ENCODE measurements at regions not wholly inside any gene's neighbourhood (a gene's known extent, or its start where the extent isn't known, plus 50 kb on each side); places are given as distances from the start of the nearest gene placed in this dataset.
"Not testable (repeated sequence)": the region's sequence is repeated elsewhere in the genome, so short reads cannot be mapped to it uniquely, and the experiment has no call there.

- DNase-seq, result not testable (repeated sequence)
Measured at GRCh38 chrX:3435916-3436315, 89.5 kb upstream of the MXRA5 start.

GRCh38 chrX:3435057-3435456, 88.6 kb upstream of the MXRA5 start:
- DNase-seq, result no peak

GRCh38 chrX:3428792-3429191, 82.3 kb upstream of the MXRA5 start:
- DNase-seq, result no peak

GRCh38 chrX:3426552-3426951, 80.1 kb upstream of the MXRA5 start:
- DNase-seq, result no peak

- peak; percentile 6 for DNase-seq
Measured at GRCh38 chrX:3425031-3425430, 78.6 kb upstream of the MXRA5 start.

GRCh38 chrX:3420316-3420715, 73.9 kb upstream of the MXRA5 start:
- no peak for DNase-seq

GRCh38 chrX:3415011-3415410, 68.6 kb upstream of the MXRA5 start:
- no peak for DNase-seq

GRCh38 chrX:3411626-3412025, 65.2 kb upstream of the MXRA5 start:
- not testable (repeated sequence) for DNase-seq

- not testable (repeated sequence) for DNase-seq
Measured at GRCh38 chrX:3409936-3410335, 63.5 kb upstream of the MXRA5 start.

- DNase-seq, result no peak
Measured at GRCh38 chrX:3407781-3408180, 61.3 kb upstream of the MXRA5 start.

GRCh38 chrX:3407121-3407520, 60.7 kb upstream of the MXRA5 start:
- no peak for DNase-seq

GRCh38 chrX:3403748-3404147, 57.3 kb upstream of the MXRA5 start:
- DNase-seq, result no peak

All from left kidney (tissue), 1 donor.